Activated CD8-positive, alpha-beta memory T cell treated with anti-CD3 and anti-CD28 coated beads, Interleukin-2, amount 10 ng/mL, durations not matched to agents 7 days and 5 days (primary cell): ENCODE measurements at regions not wholly inside any gene's neighbourhood (a gene's known extent, or its start where the extent isn't known, plus 50 kb on each side); places are given as distances from the start of the nearest gene placed in this dataset.

Experiments used
- ATAC-seq: fragments of 150-1000 bp; cut with Tn5 transposase; one replicate; pipeline ENCODE4 v1.10.0; 2021; ENCODE audit warnings: moderate library complexity
- CTCF ChIA-PET: fragments of 350-600 bp; sonication (Branson Sonifier 250); formaldehyde crosslinking; loops from one replicate; lab custom pipeline; 2021; ENCODE audit warnings: antibody characterized with exemption; lab: Charles Lee
- DNase-seq: peaks from one replicate; pipeline ENCODE4 v3.0.0-alpha.2; 2020
- H3K27ac Mint-ChIP-seq: one replicate; pipeline ENCODE4 v1.8.0; 2021; ENCODE audit warnings: mild to moderate bottlenecking, mixed read lengths
- H3K27me3 Mint-ChIP-seq: one replicate; pipeline ENCODE4 v1.8.0; 2021; ENCODE audit warnings: mixed read lengths
- H3K36me3 Mint-ChIP-seq: one replicate; pipeline ENCODE4 v1.8.0; 2021; ENCODE audit warnings: mild to moderate bottlenecking, mixed read lengths
- H3K4me1 Mint-ChIP-seq: one replicate; pipeline ENCODE4 v1.8.0; 2021; ENCODE audit warnings: mixed read lengths
- H3K4me3 Mint-ChIP-seq: one replicate; pipeline ENCODE4 v1.8.0; 2021; ENCODE audit warnings: mild to moderate bottlenecking, moderate library complexity, mixed read lengths
- H3K9me3 Mint-ChIP-seq: one replicate; pipeline ENCODE4 v1.8.0; 2022; ENCODE audit warnings: low read depth, mixed read lengths

DNA sequence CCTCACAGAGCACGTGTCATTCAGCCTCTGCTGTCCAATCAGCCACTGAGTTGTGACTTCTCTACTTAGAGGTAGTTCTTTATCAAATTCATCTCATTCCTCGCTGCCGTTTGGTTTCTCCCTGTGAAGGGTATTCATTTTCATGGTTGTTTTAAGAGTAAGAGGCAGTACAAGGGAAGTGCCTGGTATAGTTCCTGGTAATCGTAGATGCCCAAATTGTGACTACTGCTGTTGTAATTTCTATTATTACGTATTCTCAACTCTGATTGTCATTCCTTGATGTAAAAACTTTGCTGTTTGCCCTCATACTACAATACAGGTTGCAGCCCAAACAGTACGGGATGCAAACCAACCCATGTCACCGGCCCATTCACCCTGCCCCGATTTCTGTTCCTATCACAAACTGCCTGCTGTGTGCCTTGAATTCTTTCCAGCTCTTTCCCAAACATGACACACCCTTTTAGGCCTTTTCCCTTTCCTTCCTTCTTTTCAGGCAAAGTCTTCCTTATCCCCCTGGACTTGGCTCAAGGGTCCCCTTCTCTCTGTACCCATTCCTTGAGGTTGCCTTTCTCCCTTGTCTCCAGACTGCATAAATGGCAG lies 93.0 kb downstream of the SLC25A47 start:
- H3K36me3 Mint-ChIP-seq, result peaks cover 2% of the 10 kb centered on the region
- H3K27ac Mint-ChIP-seq, result no peak overlapping the region
- no peak for DNase-seq
- no peak overlapping the region for H3K4me3 Mint-ChIP-seq
- no peaks in the 10 kb centered on the region for H3K27me3 Mint-ChIP-seq
- CTCF ChIA-PET, result interaction anchor here (1.2 kb wide), 1 partner anchor 21 kb away, joined by 3 read pairs; no protein-coding TSS in a partner anchor
- ATAC-seq, result no peak
- H3K4me1 Mint-ChIP-seq, result no peaks in the 10 kb centered on the region
- no peaks in the 10 kb centered on the region for H3K9me3 Mint-ChIP-seq

- no peaks in the 10 kb centered on the region for H3K27me3 Mint-ChIP-seq
- H3K9me3 Mint-ChIP-seq, result no peaks in the 10 kb centered on the region
- no peak for DNase-seq
- peaks cover 2% of the 10 kb centered on the region for H3K36me3 Mint-ChIP-seq
- no peaks in the 10 kb centered on the region for H3K4me1 Mint-ChIP-seq
- H3K4me3 Mint-ChIP-seq, result no peak overlapping the region
- CTCF ChIA-PET, result interaction anchor here (1.2 kb wide), 1 partner anchor 20 kb away, joined by 3 read pairs; no protein-coding TSS in a partner anchor
- H3K27ac Mint-ChIP-seq, result no peak overlapping the region
- no peak for ATAC-seq
Observed at GRCh38 chr14:100416921-100417860, 94.1 kb downstream of the SLC25A47 start.

DNA sequence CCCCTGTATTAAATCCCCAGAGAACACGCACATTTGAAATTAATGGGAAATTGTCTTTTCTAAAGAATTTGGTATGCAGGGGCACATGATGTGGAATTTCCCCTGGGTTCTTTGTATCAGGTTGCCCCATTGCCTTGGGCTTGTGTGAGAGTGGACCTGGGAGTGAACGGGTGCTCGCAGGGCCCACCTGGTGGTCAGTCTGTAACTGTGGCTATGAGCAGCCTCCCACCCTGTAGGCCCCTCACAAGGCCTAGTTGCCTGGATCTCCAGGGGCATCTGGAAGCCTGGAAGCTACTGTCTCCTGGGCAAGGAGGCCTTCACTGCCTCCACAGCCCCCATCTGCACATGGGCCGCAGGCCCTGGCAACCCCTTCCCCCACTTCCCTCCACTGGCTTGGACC lies 96.7 kb downstream of the SLC25A47 start:
- Mint-ChIP-seq H3K9me3 (no peaks in the 10 kb centered on the region), H3K36me3 (peaks cover 2% of the 10 kb centered on the region), H3K4me3 (no peak overlapping the region), H3K27me3 (no peaks in the 10 kb centered on the region), H3K4me1 (peaks cover 4% of the 10 kb centered on the region), H3K27ac (no peak overlapping the region)
- ATAC-seq, result no peak
- DNase-seq, result no peak
- CTCF ChIA-PET, result interaction anchor here (2.1 kb wide), 1 partner anchor 226 kb away, joined by 10 read pairs; no protein-coding TSS in a partner anchor

- H3K27me3 Mint-ChIP-seq, result no peaks in the 10 kb centered on the region
Observed at GRCh38 chr14:100421756-100422470, 98.8 kb downstream of the SLC25A47 start.

GRCh38 chr14:100422556-100423316 lies 99.6 kb downstream of the SLC25A47 start:
- Mint-ChIP-seq H3K4me1 (peaks cover 16% of the 10 kb centered on the region), H3K27me3 (no peaks in the 10 kb centered on the region), H3K27ac (no peak overlapping the region), H3K36me3 (peaks cover 2% of the 10 kb centered on the region), H3K9me3 (no peaks in the 10 kb centered on the region), H3K4me3 (no peak overlapping the region)
- CTCF ChIA-PET, result interaction anchor here (1.4 kb wide), 1 partner anchor 40 kb away, joined by 3 read pairs; no protein-coding TSS in a partner anchor
- no peak for ATAC-seq
- no peak for DNase-seq

More at GRCh38 chr14:100421756-100422470, 98.8 kb downstream of the SLC25A47 start:
- Mint-ChIP-seq H3K27ac (no peak overlapping the region), H3K36me3 (peaks cover 2% of the 10 kb centered on the region), H3K4me1 (peaks cover 16% of the 10 kb centered on the region), H3K9me3 (no peaks in the 10 kb centered on the region), H3K4me3 (no peak overlapping the region)
- DNase-seq (no peak), ATAC-seq (no peak)
- CTCF ChIA-PET, result interaction anchor here (1.0 to 2.1 kb wide), 4 partner anchors 36 to 224 kb away, joined by 3 to 10 read pairs (median 5); no protein-coding TSS in a partner anchor

DNA sequence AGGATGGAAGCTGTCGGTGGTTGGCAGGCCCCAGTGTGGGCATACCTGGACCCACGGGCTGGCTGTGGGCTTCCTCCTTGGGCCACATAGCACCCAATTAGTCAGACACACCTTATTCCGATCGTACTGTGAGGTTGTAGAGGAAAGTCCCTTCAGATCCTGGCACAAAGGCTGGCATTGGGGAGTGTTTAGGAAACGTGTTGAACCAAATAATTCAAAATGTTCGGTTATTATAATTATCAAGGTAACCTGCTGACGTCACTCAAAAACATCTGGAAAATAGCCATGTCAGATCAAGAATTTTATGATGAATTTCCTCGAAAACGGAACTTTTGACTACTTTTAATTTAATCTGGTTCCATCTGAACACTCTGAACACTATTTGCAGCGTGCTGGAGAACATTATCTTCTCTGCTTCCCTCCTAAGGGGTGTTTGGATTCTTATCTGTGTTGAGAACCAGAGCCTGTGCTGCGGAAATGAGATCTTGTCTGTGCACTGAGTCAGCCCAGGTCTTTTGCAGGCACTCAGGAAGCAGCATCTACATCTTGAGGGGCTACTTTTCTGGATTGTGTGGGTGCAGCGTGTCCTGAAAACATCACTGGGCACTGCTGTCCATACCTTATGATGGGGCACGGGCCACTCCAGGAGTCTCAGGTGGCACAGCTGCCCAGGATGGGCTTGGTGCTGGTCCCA lies 100.3 kb downstream of the SLC25A47 start:
- ATAC-seq (no peak), DNase-seq (no peak)
- H3K36me3 Mint-ChIP-seq, result peaks cover 2% of the 10 kb centered on the region
- H3K27ac Mint-ChIP-seq, result no peak overlapping the region
- H3K9me3 Mint-ChIP-seq, result no peaks in the 10 kb centered on the region
- H3K4me1 Mint-ChIP-seq, result peaks cover 22% of the 10 kb centered on the region
- CTCF ChIA-PET, result interaction anchor here (0.6 to 1.4 kb wide), 2 partner anchors 13 to 40 kb away, joined by 3 read pairs; no protein-coding TSS in a partner anchor
- H3K4me3 Mint-ChIP-seq, result no peak overlapping the region
- H3K27me3 Mint-ChIP-seq, result no peaks in the 10 kb centered on the region

DNA sequence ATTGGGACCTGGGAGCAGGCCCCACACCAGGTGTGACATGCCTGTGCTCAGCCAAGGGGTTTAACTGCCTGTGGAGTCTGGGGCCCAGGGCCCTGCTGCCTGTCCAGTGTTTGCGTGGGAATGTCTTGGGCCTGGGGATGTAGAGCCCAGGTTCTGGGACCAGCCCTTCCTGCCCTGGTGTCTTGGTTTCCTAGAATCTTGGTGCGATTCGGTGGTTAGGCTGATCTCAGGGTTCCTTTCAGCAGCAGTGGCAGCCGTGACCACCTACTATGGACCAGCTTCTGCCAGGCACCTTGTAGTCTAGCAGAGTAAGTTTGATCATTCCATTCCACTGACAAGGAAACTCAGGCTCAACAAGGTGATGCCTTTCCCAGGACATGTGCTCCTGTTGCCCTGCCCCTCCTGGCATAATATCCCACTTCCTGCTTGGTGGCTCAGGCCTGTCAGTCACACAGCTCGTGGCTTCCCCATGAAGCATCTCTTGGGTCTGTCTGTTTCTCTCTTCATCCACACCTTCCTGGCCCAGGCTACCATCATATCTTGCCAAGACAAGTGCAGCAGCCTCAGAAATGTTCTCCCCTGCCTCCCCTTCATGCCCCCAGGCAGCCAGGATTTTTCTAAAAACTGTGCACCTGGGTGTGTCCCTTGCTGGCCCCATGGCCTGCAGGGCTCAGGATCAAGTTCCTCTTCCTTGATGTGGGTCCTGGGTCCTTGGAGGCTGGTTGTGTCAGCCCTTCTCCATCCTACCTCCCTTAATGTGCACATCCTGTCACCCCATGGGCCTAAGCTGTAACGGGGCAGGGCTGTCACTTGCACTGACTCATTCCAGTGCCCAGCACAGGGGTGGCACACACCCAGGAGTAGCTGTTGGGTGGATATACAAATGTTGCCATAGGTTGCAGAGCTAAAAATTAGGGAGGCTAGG lies 101.6 kb downstream of the SLC25A47 start:
- peak; percentile 71 for ATAC-seq
- no peaks in the 10 kb centered on the region for H3K9me3 Mint-ChIP-seq
- H3K27me3 Mint-ChIP-seq, result no peaks in the 10 kb centered on the region
- CTCF ChIA-PET, result interaction anchor here (1.3 to 1.6 kb wide), 5 partner anchors 15 to 228 kb away, joined by 3 to 6 read pairs (median 5); no protein-coding TSS in a partner anchor
- H3K27ac Mint-ChIP-seq, result peak overlapping the region; percentile 25
- peaks cover 29% of the 10 kb centered on the region for H3K4me1 Mint-ChIP-seq
- no peak overlapping the region for H3K4me3 Mint-ChIP-seq
- no peak for DNase-seq
- no peaks in the 10 kb centered on the region for H3K36me3 Mint-ChIP-seq

- Mint-ChIP-seq H3K9me3 (no peaks in the 10 kb centered on the region), H3K4me3 (no peak overlapping the region), H3K36me3 (no peaks in the 10 kb centered on the region), H3K27ac (peak overlapping the region; percentile 25), H3K27me3 (no peaks in the 10 kb centered on the region), H3K4me1 (peaks cover 29% of the 10 kb centered on the region)
- DNase-seq (no peak), ATAC-seq (no peak)
- CTCF ChIA-PET, result interaction anchor here (1.3 to 1.6 kb wide), 5 partner anchors 14 to 228 kb away, joined by 3 to 6 read pairs (median 5); no protein-coding TSS in a partner anchor
Observed at GRCh38 chr14:100425429-100425827, 102.3 kb downstream of the SLC25A47 start.

DNA sequence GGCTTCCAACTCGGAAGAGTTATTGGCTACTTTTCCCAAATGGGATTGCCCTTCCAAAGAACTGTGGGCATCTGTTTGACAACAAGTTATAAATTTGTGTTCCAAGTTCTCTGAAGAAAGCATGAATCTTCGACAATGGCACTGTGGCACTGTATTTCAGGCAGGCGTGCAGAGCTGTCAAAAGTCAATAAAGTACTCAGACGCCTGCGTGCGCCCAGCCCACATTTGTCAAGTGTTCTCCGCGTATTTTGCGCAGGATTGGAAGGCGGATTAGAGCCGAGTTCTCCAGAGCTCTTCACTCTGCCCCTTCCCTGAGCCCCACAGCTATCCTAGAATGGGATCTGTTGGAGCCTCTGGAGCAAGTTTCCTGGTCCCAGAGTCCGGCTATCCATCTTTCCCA lies 103.2 kb downstream of the SLC25A47 start:
- Mint-ChIP-seq H3K27ac (no peak overlapping the region), H3K4me1 (peaks cover 29% of the 10 kb centered on the region), H3K36me3 (no peaks in the 10 kb centered on the region), H3K9me3 (no peaks in the 10 kb centered on the region), H3K27me3 (no peaks in the 10 kb centered on the region), H3K4me3 (no peak overlapping the region)
- DNase-seq, result no peak
- no peak for ATAC-seq
- CTCF ChIA-PET, result interaction anchor here (1.1 kb wide), 1 partner anchor 227 kb away, joined by 3 read pairs; no protein-coding TSS in a partner anchor

DNA sequence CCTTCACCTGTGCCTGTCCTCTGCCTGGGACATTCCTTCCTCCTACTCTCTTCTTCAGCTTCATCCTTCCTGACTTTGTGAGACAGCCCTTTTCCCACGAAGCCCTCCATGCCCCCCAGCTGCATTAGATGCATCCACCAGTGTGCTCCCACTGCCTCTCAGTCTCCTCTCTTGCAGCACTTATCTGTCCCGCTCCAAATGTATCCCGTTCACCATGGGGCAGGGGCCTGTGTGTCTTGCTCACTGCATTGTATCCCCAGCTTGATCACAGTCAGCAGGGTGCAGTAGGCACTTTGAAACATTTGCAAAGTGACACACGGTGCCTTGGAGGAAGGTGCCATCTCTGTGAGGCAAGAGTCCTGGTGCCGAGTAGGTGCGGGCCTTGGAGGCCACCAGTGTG lies 104.0 kb downstream of the SLC25A47 start:
- Mint-ChIP-seq H3K27me3 (no peaks in the 10 kb centered on the region), H3K4me3 (no peak overlapping the region), H3K36me3 (no peaks in the 10 kb centered on the region), H3K9me3 (no peaks in the 10 kb centered on the region), H3K27ac (no peak overlapping the region), H3K4me1 (peaks cover 29% of the 10 kb centered on the region)
- DNase-seq (no peak), ATAC-seq (no peak)
- CTCF ChIA-PET, result interaction anchor here (0.6 to 1.1 kb wide), 3 partner anchors 171 to 228 kb away, joined by 3 read pairs; no protein-coding TSS in a partner anchor

DNA sequence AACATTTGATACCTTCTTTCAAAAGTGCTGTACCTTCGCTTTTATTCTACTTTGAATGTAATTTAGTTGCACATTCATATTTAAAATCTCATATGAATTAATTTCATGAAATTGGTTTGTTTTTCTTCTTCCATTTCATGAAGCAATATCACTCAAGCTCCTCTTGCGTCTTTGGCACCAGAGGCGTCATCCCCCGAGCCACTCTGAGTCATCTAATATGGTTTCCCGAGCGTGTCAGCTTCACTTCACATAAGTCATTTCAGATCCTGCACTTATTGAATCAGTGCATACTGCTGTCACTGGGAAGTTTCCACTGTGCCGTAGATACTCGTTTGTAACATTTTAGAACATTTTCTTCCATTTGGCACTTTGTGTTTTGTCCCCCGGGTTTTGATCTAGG lies 105.6 kb downstream of the SLC25A47 start:
- DNase-seq (no peak), ATAC-seq (no peak)
- no peak overlapping the region for H3K27ac Mint-ChIP-seq

More for the DNA sequence above, 105.6 kb downstream of the SLC25A47 start:
- Mint-ChIP-seq H3K9me3 (no peaks in the 10 kb centered on the region), H3K4me3 (no peak overlapping the region), H3K4me1 (peaks cover 30% of the 10 kb centered on the region), H3K36me3 (no peaks in the 10 kb centered on the region), H3K27me3 (no peaks in the 10 kb centered on the region)
- CTCF ChIA-PET, result interaction anchor here (1.0 kb wide), 1 partner anchor 46 kb away, joined by 3 read pairs; no protein-coding TSS in a partner anchor
